HFFc6 (cell line): ENCODE measurements at regions not wholly inside any gene's neighbourhood (a gene's known extent, or its start where the extent isn't known, plus 50 kb on each side); places are given as distances from the start of the nearest gene placed in this dataset.

Experiments
- DNase-seq: peaks from one replicate; pipeline ENCODE4 v3.0.0-alpha.2; 2018
- H3K27ac Mint-ChIP-seq: 2 replicates; pipeline ENCODE4 v1.8.0; 2020; ENCODE audit warnings: mild to moderate bottlenecking, mixed read lengths
- H3K27me3 Mint-ChIP-seq: 2 replicates; pipeline ENCODE4 v1.8.0; 2021; ENCODE audit warnings: mild to moderate bottlenecking, moderate library complexity, mixed read lengths; ENCODE audit not compliant: insufficient read depth
- H3K36me3 Mint-ChIP-seq: 2 replicates; pipeline ENCODE4 v1.8.0; 2021; ENCODE audit warnings: low read depth, mixed read lengths
- H3K4me1 Mint-ChIP-seq: 2 replicates; pipeline ENCODE4 v1.8.0; 2020; ENCODE audit warnings: low read depth, mixed read lengths
- H3K4me3 Mint-ChIP-seq: 2 replicates; pipeline ENCODE4 v1.8.0; 2020; ENCODE audit warnings: mild to moderate bottlenecking, moderate library complexity, mixed read lengths
- H3K9me3 Mint-ChIP-seq: 2 replicates; pipeline ENCODE4 v1.8.0; 2020; ENCODE audit warnings: mild to moderate bottlenecking, mixed read lengths
- CTCF ChIP-seq: fragments of 200-600 bp; sonication (generic); IDR thresholded peaks from 2 replicates; pipeline ENCODE4 v1.5.0; 2021; ENCODE audit warnings: antibody characterized with exemption, mild to moderate bottlenecking

- DNase-seq = peak; percentile 48
- no peaks in the 10 kb centered on the region for H3K27me3 Mint-ChIP-seq
- no peak for TF ChIP-seq CTCF
- peaks cover 5% of the 10 kb centered on the region; the same call in 1 of the 2 replicates for H3K9me3 Mint-ChIP-seq
- peaks cover 35% of the 10 kb centered on the region for H3K4me1 Mint-ChIP-seq
- H3K27ac Mint-ChIP-seq = peak overlapping the region; percentile 71
- H3K4me3 Mint-ChIP-seq = peak overlapping the region; percentile 13
- H3K36me3 Mint-ChIP-seq = peaks cover 17% of the 10 kb centered on the region
These were observed 286.9 kb upstream of the TARS1 start for GRCh38 chr5:33153831-33154230.

- Mint-ChIP-seq H3K9me3 (peaks cover 4% of the 10 kb centered on the region; the same call in 1 of the 2 replicates), H3K27me3 (no peaks in the 10 kb centered on the region)
These were observed 279.9 kb upstream of the TARS1 start for GRCh38 chr5:33160871-33161270.

DNA sequence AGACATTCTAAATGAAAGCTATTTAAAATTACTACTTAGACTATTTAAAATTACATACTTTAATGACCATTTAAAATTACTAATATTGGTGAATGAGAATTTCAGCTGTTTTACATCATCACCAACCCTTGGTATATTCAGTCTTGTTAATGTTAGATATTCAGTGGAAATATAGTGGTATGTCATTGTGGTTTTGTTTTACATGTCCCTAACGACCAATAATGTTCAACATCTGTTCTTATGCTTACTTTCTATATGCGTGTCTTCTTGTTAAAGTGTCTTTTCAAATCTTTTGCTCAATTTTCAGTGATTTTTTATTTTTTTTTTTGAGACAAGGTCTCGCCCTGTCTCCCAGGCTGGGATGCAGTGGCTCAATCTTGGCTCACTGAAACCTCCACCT, 279.3 kb upstream of the TARS1 start:
- Mint-ChIP-seq H3K9me3 (peaks cover 4% of the 10 kb centered on the region; the same call in 1 of the 2 replicates), H3K4me1 (peaks cover 6% of the 10 kb centered on the region; the same call in 1 of the 2 replicates), H3K4me3 (no peak overlapping the region), H3K36me3 (peaks cover 12% of the 10 kb centered on the region; the same call in 1 of the 2 replicates), H3K27me3 (no peaks in the 10 kb centered on the region), H3K27ac (no peak overlapping the region)
- TF ChIP-seq CTCF = no peak
- DNase-seq = no peak

More at GRCh38 chr5:33160871-33161270, 279.9 kb upstream of the TARS1 start:
- DNase-seq = no peak
- no peak for TF ChIP-seq CTCF
- Mint-ChIP-seq H3K4me1 (peaks cover 6% of the 10 kb centered on the region; the same call in 1 of the 2 replicates), H3K36me3 (peaks cover 11% of the 10 kb centered on the region), H3K27ac (no peak overlapping the region), H3K4me3 (no peak overlapping the region)

DNA sequence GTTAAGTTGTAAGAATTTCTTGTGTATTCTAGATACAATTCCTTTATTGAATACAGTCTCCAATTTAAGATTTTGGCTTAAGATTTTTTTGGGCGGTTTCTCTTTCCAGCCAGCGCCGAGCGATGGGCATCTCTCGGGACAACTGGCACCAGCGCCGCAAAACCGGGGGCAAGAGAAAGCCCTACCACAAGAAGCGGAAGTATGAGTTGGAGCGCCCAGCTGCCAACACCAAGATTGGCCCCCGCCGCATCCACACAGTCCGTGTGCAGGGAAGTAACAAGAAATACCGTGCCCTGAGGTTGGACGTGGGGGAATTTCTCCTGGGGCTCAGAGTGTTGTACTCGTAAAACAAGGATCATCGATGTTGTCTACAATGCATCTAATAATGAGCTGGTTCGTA, 278.7 kb upstream of the TARS1 start:
- no peak for DNase-seq
- Mint-ChIP-seq H3K9me3 (peaks cover 4% of the 10 kb centered on the region; the same call in 1 of the 2 replicates), H3K36me3 (peaks cover 12% of the 10 kb centered on the region; the same call in 1 of the 2 replicates), H3K4me1 (peaks cover 6% of the 10 kb centered on the region; the same call in 1 of the 2 replicates), H3K27me3 (no peaks in the 10 kb centered on the region), H3K27ac (no peak overlapping the region), H3K4me3 (no peak overlapping the region)
- TF ChIP-seq CTCF = no peak

DNA sequence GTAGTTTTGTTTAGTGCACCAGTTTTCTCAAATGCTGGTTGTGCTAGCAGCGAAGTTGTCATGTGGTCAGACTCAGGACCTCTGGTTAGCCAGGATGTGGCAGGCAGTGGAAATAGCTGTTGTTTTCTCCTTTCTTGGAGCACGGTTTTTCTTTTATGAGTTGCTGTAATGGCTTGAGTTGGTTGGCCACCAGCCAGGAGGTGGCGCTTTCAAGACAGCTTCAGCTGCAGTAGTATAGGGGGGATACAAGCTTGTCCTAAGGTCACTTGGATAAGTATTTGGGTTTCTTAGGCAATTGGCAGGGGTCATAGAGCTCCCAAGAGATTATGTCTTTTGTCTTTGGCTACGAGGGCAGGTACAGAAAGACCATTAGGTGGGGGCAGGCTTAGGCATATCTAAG, 274.2 kb upstream of the TARS1 start:
- H3K36me3 Mint-ChIP-seq = peaks cover 38% of the 10 kb centered on the region
- H3K4me3 Mint-ChIP-seq = no peak overlapping the region
- no peak overlapping the region for H3K27ac Mint-ChIP-seq
- H3K27me3 Mint-ChIP-seq = no peaks in the 10 kb centered on the region
- DNase-seq = no peak
- TF ChIP-seq CTCF = no peak
- H3K4me1 Mint-ChIP-seq = peaks cover 5% of the 10 kb centered on the region; the same call in 1 of the 2 replicates
- peaks cover 30% of the 10 kb centered on the region for H3K9me3 Mint-ChIP-seq
